ENCODE measurements at regions not wholly inside any gene's neighbourhood (a gene's known extent, or its start where the extent isn't known, plus 50 kb on each side); places are given as distances from the start of the nearest gene placed in this dataset.

DNA sequence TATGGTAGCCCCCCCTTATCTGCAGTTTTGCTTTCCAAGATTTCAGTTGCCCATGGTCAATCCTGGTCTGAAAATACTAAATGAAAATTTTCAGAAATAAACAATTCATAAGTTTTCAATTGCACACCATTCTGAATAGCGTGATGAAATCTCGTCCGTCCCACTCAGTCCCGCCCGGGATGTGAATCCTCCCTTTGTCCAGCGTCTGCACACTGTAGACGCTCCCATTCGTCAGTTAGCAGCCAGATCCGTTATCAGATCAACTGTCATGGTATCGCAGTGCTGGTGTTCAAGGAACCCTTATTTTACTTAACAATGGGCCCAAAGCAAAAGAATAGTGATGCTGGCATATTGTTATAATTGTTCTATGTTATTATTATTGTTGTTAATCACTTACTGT, 98.6 kb downstream of the TMEM215 start:
- no TSS peak for BruUV-seq (replicated peaks)
- no peak overlapping the region for H3K4me3 ChIP-seq (ENCODE audit: low read depth, low read length, poor library complexity, severe bottlenecking)
- H2AFZ ChIP-seq (ENCODE audit: low read length): no peak overlapping the region
- TF ChIP-seq EZH2phosphoT487 (IDR thresholded peaks at IDR 0.05; ENCODE audit: borderline replicate concordance, low read depth, low read length): no peak
- TF ChIP-seq, protein P1, sequence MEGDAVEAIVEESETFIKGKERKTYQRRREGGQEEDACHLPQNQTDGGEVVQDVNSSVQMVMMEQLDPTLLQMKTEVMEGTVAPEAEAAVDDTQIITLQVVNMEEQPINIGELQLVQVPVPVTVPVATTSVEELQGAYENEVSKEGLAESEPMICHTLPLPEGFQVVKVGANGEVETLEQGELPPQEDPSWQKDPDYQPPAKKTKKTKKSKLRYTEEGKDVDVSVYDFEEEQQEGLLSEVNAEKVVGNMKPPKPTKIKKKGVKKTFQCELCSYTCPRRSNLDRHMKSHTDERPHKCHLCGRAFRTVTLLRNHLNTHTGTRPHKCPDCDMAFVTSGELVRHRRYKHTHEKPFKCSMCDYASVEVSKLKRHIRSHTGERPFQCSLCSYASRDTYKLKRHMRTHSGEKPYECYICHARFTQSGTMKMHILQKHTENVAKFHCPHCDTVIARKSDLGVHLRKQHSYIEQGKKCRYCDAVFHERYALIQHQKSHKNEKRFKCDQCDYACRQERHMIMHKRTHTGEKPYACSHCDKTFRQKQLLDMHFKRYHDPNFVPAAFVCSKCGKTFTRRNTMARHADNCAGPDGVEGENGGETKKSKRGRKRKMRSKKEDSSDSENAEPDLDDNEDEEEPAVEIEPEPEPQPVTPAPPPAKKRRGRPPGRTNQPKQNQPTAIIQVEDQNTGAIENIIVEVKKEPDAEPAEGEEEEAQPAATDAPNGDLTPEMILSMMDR (conservative IDR thresholded peaks at IDR 0.05; ENCODE audit: low read length): no peak
- CTCF ChIA-PET (ENCODE audit: unreplicated experiment): no interaction called here
- intact Hi-C loops (cut with micrococcal nuclease; ENCODE audit: unreplicated experiment): no loop called here
- H4K20me1 ChIP-seq (ENCODE audit: insufficient read depth, low read length): no peaks in the 10 kb centered on the region
- H3K9me2 ChIP-seq (ENCODE audit: insufficient read depth, low read length): no peaks in the 10 kb centered on the region
- peaks cover 14% of the 10 kb centered on the region for H3K4me1 ChIP-seq (ENCODE audit: insufficient read depth, low read length, poor library complexity, severe bottlenecking)
- H3K9me3 ChIP-seq (ENCODE audit: low read length): no peaks in the 10 kb centered on the region
- no peaks in the 10 kb centered on the region for H3K79me2 ChIP-seq (ENCODE audit: insufficient read depth, low read depth, low read length)
- H3K36me3 ChIP-seq (ENCODE audit: insufficient read depth, low read length): no peaks in the 10 kb centered on the region
- DNase-seq (ENCODE audit: low spot score): no peak
- POLR2A ChIA-PET: interaction anchor here (0.6 to 1.8 kb wide), 5 partner anchors 8 to 181 kb away, joined by 3 to 7 read pairs (median 3); no protein-coding TSS in a partner anchor
- H3K27ac ChIP-seq (ENCODE audit: low read depth, low read length, poor library complexity, severe bottlenecking): no peak overlapping the region
- no peak overlapping the region for H3K4me2 ChIP-seq (ENCODE audit: low read length)

DNA sequence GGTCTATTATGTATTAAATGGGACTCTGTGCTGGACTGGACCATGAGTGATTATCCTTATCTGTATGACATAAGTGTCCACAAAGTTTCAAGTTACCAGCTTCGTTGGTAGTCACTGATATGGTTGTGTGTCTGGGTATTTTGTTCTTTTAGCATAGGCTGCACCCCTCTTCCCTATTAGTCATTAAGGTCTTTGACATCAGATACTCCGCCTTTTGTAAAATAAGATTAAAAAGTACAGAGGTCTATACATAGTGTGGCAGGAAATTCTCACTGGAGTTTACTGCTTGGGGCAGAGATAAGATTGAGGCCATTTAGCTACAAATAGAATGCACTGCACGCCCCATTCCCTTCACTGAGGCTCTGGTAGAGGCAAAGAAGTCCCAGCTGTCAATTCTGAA, 99.4 kb downstream of the TMEM215 start:
- peaks cover 7% of the 10 kb centered on the region for H3K4me1 ChIP-seq (ENCODE audit: insufficient read depth, low read length, poor library complexity, severe bottlenecking)
- H3K79me2 ChIP-seq (ENCODE audit: insufficient read depth, low read depth, low read length): no peaks in the 10 kb centered on the region
- H3K27ac ChIP-seq (ENCODE audit: low read depth, low read length, poor library complexity, severe bottlenecking): no peak overlapping the region
- CTCF ChIA-PET (ENCODE audit: unreplicated experiment): no interaction called here
- no peaks in the 10 kb centered on the region for H3K9me2 ChIP-seq (ENCODE audit: insufficient read depth, low read length)
- no peak for DNase-seq (ENCODE audit: low spot score)
- no peak overlapping the region for H2AFZ ChIP-seq (ENCODE audit: low read length)
- POLR2A ChIA-PET: interaction anchor here (0.7 kb wide), 1 partner anchor 29 kb away, joined by 3 read pairs; no protein-coding TSS in a partner anchor
- no peak for TF ChIP-seq EZH2phosphoT487 (IDR thresholded peaks at IDR 0.05; ENCODE audit: borderline replicate concordance, low read depth, low read length)
- TF ChIP-seq, protein P1 (conservative IDR thresholded peaks at IDR 0.05; ENCODE audit: low read length): no peak
- intact Hi-C loops (cut with micrococcal nuclease; ENCODE audit: unreplicated experiment): no loop called here
- no peaks in the 10 kb centered on the region for H3K36me3 ChIP-seq (ENCODE audit: insufficient read depth, low read length)
- no peaks in the 10 kb centered on the region for H3K9me3 ChIP-seq (ENCODE audit: low read length)
- no peak overlapping the region for H3K4me3 ChIP-seq (ENCODE audit: low read depth, low read length, poor library complexity, severe bottlenecking)
- BruUV-seq (replicated peaks): no TSS peak
- no peaks in the 10 kb centered on the region for H4K20me1 ChIP-seq (ENCODE audit: insufficient read depth, low read length)
- no peak overlapping the region for H3K4me2 ChIP-seq (ENCODE audit: low read length)

DNA sequence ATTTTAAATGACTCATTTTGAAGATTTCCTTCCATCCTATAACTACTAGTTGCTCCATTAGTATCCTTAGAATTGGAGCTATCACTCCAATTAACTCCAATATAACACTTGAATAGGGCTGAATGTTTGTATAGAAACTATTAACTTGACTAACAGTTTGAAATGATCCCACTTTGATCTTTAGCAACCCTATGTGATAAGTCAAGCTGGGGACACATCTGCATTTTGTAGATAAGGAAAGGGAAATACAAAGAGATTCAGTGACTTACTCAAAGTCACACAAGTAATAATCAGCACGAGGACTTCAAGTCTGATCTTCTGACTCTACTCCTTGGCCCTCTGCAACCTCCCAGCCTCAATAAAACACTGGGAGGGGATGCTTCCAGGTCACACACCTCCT, 101.1 kb downstream of the TMEM215 start:
- no peaks in the 10 kb centered on the region for H3K36me3 ChIP-seq (ENCODE audit: insufficient read depth, low read length)
- H2AFZ ChIP-seq (ENCODE audit: low read length): no peak overlapping the region
- TF ChIP-seq EZH2phosphoT487 (IDR thresholded peaks at IDR 0.05; ENCODE audit: borderline replicate concordance, low read depth, low read length): no peak
- TF ChIP-seq, protein P1 (conservative IDR thresholded peaks at IDR 0.05; ENCODE audit: low read length): no peak
- intact Hi-C loops (cut with micrococcal nuclease; ENCODE audit: unreplicated experiment): no loop called here
- H3K4me2 ChIP-seq (ENCODE audit: low read length): no peak overlapping the region
- H3K9me2 ChIP-seq (ENCODE audit: insufficient read depth, low read length): no peaks in the 10 kb centered on the region
- H3K4me3 ChIP-seq (ENCODE audit: low read depth, low read length, poor library complexity, severe bottlenecking): no peak overlapping the region
- no peak overlapping the region for H3K27ac ChIP-seq (ENCODE audit: low read depth, low read length, poor library complexity, severe bottlenecking)
- no TSS peak for BruUV-seq (replicated peaks)
- ChIA-PET POLR2A (interaction anchor here (0.6 to 1.1 kb wide), 2 partner anchors 14 to 34 kb away, joined by 4 to 11 read pairs; no protein-coding TSS in a partner anchor), CTCF (ENCODE audit: unreplicated experiment) (no interaction called here)
- no peaks in the 10 kb centered on the region for H3K4me1 ChIP-seq (ENCODE audit: insufficient read depth, low read length, poor library complexity, severe bottlenecking)
- H4K20me1 ChIP-seq (ENCODE audit: insufficient read depth, low read length): no peaks in the 10 kb centered on the region
- no peak for DNase-seq (ENCODE audit: low spot score)
- H3K79me2 ChIP-seq (ENCODE audit: insufficient read depth, low read depth, low read length): no peaks in the 10 kb centered on the region
- no peaks in the 10 kb centered on the region for H3K9me3 ChIP-seq (ENCODE audit: low read length)
